ENCODE measurements at regions not wholly inside any gene's neighbourhood (a gene's known extent, or its start where the extent isn't known, plus 50 kb on each side); places are given as distances from the start of the nearest gene placed in this dataset.

DNA sequence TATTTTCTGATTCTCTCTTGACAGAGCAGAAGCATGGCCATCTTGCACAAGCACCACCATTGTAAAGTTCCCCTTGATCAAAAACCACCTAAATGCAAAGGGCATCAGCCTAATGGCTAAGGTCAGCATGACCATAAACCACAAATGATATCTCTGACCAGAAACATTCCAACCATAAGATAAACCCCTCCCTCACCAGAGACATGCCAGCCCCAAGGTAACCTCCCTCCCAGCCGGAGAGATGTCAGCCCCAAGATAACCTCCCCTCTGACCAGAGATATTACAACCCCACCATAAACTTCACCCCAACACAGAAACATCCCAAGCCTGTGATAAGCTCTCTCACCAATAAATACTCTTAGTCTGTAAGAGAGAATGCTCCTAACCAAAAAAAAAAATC lies 72.1 kb upstream of the CDK1 start:
- TF ChIP-seq, protein P1, sequence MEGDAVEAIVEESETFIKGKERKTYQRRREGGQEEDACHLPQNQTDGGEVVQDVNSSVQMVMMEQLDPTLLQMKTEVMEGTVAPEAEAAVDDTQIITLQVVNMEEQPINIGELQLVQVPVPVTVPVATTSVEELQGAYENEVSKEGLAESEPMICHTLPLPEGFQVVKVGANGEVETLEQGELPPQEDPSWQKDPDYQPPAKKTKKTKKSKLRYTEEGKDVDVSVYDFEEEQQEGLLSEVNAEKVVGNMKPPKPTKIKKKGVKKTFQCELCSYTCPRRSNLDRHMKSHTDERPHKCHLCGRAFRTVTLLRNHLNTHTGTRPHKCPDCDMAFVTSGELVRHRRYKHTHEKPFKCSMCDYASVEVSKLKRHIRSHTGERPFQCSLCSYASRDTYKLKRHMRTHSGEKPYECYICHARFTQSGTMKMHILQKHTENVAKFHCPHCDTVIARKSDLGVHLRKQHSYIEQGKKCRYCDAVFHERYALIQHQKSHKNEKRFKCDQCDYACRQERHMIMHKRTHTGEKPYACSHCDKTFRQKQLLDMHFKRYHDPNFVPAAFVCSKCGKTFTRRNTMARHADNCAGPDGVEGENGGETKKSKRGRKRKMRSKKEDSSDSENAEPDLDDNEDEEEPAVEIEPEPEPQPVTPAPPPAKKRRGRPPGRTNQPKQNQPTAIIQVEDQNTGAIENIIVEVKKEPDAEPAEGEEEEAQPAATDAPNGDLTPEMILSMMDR (IDR thresholded peaks at IDR 0.05; ENCODE audit: low read length), result no peak
- no peak for TF ChIP-seq EZH2 (IDR thresholded peaks at IDR 0.05; ENCODE audit: borderline replicate concordance, low read length)
